Mesothelial cell of epicardium (in vitro differentiated cells): ENCODE measurements at regions not wholly inside any gene's neighbourhood (a gene's known extent, or its start where the extent isn't known, plus 50 kb on each side); places are given as distances from the start of the nearest gene placed in this dataset.
"Not testable (repeated sequence)": the region's sequence is repeated elsewhere in the genome, so short reads cannot be mapped to it uniquely, and the experiment has no call there.

ENCODE experiments used
- DNase-seq, 2 experiments: peaks; one replicate each; pipeline ENCODE4 v3.0.0; 2021; ENCODE audit warnings: low spot score in 2 of 2; ENCODE audit not compliant: unreplicated experiment in 2 of 2
- H3K27ac Mint-ChIP-seq: 2 replicates; pipeline ENCODE4 v1.8.0; 2021; ENCODE audit warnings: mixed read lengths
- H3K27me3 Mint-ChIP-seq: 2 replicates; pipeline ENCODE4 v1.8.0; 2021; ENCODE audit warnings: low read depth, mixed read lengths
- H3K36me3 Mint-ChIP-seq: 2 replicates; pipeline ENCODE4 v1.8.0; 2021; ENCODE audit warnings: mixed read lengths
- H3K4me1 Mint-ChIP-seq: 2 replicates; pipeline ENCODE4 v1.8.0; 2021; ENCODE audit warnings: mixed read lengths
- H3K4me3 Mint-ChIP-seq: 2 replicates; pipeline ENCODE4 v1.8.0; 2021; ENCODE audit warnings: mild to moderate bottlenecking, moderate library complexity, mixed read lengths
- H3K9me3 Mint-ChIP-seq: 2 replicates; pipeline ENCODE4 v1.8.0; 2021; ENCODE audit warnings: mixed read lengths
- TF ChIP-seq, protein P1 (sequence below): fragments of 200-600 bp; sonication (generic); IDR thresholded peaks from one replicate; pipeline ENCODE4 v1.5.0; 2021; ENCODE audit warnings: antibody characterized with exemption; ENCODE audit not compliant: unreplicated experiment

DNA sequence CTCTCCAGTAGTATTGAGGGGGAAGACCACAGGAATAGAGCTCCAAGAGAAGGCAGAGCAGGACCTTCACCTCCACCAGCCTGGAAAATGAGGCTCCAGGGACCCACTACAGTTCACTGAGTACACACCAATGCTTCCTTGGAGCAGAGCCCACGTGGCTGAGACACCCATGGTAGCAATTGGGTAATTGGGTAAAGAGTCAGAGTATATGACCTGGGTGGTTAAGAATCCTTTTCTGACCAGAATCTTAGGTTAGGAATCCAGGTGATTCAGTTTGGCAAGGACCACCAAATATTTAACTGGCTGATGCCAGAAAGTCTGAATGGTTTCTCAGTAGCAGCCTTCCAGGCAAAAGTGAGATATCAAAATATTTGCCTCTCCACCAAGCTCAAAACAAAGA is 107.7 kb downstream of the MDH1 start:
- Mint-ChIP-seq H3K4me3 (no peak overlapping the region), H3K27ac (no peak overlapping the region), H3K36me3 (peaks cover under 1% of the 10 kb centered on the region), H3K9me3 (peaks cover 6% of the 10 kb centered on the region), H3K27me3 (no peaks in the 10 kb centered on the region), H3K4me1 (peaks cover 17% of the 10 kb centered on the region)
- TF ChIP-seq, protein P1, sequence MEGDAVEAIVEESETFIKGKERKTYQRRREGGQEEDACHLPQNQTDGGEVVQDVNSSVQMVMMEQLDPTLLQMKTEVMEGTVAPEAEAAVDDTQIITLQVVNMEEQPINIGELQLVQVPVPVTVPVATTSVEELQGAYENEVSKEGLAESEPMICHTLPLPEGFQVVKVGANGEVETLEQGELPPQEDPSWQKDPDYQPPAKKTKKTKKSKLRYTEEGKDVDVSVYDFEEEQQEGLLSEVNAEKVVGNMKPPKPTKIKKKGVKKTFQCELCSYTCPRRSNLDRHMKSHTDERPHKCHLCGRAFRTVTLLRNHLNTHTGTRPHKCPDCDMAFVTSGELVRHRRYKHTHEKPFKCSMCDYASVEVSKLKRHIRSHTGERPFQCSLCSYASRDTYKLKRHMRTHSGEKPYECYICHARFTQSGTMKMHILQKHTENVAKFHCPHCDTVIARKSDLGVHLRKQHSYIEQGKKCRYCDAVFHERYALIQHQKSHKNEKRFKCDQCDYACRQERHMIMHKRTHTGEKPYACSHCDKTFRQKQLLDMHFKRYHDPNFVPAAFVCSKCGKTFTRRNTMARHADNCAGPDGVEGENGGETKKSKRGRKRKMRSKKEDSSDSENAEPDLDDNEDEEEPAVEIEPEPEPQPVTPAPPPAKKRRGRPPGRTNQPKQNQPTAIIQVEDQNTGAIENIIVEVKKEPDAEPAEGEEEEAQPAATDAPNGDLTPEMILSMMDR, result no peak
- no peak for DNase-seq

DNA sequence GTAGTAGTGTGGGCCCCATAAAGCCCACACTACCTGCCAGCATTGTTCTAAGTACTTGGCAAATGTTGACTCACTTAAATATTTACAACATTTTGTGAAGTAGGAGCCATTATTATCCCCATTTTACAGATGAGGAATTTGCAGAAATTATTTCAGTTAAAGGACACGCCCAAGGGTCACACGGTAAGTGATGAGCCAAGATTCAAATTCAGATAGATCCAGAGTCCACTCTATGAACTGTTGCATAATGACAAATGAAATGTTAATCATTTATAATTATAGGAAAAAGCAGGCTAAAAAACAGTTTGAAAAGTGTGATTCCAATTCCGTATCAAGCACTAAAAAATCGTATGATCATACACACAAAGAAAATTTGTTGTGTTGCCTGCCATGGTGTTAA is 108.4 kb downstream of the MDH1 start:
- H3K27ac Mint-ChIP-seq, result no peak overlapping the region
- no peak for DNase-seq
- peaks cover 6% of the 10 kb centered on the region for H3K9me3 Mint-ChIP-seq
- peaks cover 3% of the 10 kb centered on the region for H3K36me3 Mint-ChIP-seq
- H3K27me3 Mint-ChIP-seq, result no peaks in the 10 kb centered on the region
- no peak overlapping the region for H3K4me3 Mint-ChIP-seq
- TF ChIP-seq, protein P1, result no peak
- H3K4me1 Mint-ChIP-seq, result peaks cover 15% of the 10 kb centered on the region

DNA sequence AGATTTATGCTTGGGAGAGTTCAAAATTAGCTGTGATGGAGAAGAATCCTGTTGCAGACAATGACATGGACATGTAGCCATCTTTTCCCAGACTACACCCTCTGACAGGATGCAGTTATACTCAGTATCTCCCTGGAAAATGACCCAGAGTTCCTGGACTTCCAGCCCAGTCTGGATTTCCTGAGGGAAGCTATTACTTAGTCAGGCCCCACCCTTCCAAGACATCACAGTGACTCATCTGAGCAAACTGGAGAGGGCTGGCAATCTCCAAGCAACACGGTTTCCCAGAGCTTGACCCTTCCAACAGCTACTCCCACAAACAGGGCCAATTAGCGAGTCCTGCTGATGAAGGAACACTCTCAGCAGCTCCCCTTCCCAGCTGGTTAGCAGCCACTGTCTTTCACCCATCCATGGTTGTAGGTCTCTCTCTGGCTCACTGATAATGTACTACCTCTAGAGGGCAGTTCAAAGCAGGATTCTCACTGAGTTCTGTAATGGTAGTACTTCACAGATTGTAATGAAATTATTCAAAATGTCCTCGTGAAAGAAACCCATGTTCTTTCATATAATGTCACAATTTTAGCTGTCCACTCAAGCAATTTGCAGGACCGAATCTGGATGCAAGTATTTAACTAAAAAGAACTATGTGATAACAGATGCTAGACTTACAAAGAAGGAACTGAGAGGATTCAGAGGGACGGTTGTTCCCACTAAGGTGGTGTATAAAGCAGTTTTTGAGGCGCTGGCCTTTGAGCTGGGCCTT is 110.2 kb downstream of the MDH1 start:
- peaks cover 3% of the 10 kb centered on the region for H3K36me3 Mint-ChIP-seq
- H3K4me3 Mint-ChIP-seq, result no peak overlapping the region
- DNase-seq, result no peak
- H3K4me1 Mint-ChIP-seq, result peaks cover 11% of the 10 kb centered on the region
- no peak overlapping the region for H3K27ac Mint-ChIP-seq
- no peaks in the 10 kb centered on the region for H3K27me3 Mint-ChIP-seq
- TF ChIP-seq, protein P1, result no peak
- H3K9me3 Mint-ChIP-seq, result peaks cover 6% of the 10 kb centered on the region

DNA sequence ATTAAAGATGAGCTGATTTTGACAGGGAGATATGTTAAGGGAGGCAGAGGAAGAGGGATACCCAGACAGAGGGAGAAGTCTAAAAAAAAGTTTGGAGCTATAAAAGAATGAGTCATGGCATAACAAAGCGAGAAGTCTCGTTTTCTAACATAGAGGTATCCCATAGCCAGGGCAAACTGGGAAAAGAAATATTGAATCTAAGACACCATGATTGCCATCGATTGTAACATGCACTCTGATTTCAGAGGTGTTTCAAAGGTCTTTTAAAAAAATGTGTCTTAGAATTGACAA is 110.7 kb downstream of the MDH1 start:
- H3K27ac Mint-ChIP-seq, result no peak overlapping the region
- no peak overlapping the region for H3K4me3 Mint-ChIP-seq
- no peaks in the 10 kb centered on the region for H3K27me3 Mint-ChIP-seq
- H3K4me1 Mint-ChIP-seq, result peaks cover 11% of the 10 kb centered on the region
- peaks cover 6% of the 10 kb centered on the region for H3K9me3 Mint-ChIP-seq
- TF ChIP-seq, protein P1, result no peak
- peaks cover 3% of the 10 kb centered on the region for H3K36me3 Mint-ChIP-seq
- no peak for DNase-seq

DNA sequence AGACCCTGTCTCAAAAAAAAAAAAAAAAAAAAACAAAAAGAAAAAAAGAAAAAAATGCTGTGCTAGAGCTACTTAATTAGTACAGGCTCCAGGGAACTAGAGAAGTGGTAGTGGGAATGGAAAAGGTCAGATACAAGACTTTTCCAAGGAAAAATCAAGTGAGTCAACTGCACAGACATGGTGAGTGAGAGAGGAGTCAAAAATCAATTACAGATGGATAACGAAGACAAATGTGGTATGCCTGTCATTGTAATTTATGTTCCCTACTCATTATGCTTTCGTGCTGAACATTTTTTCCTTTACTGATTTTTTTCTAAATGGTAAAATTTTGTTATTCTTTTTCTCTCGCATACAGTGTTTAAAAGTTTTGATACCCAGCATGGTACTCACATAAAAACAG is 111.5 kb downstream of the MDH1 start:
- TF ChIP-seq, protein P1, result no peak
- Mint-ChIP-seq H3K27me3 (no peaks in the 10 kb centered on the region), H3K4me3 (no peak overlapping the region), H3K9me3 (peaks cover 13% of the 10 kb centered on the region), H3K36me3 (peaks cover 3% of the 10 kb centered on the region), H3K4me1 (peaks cover 11% of the 10 kb centered on the region), H3K27ac (no peak overlapping the region)
- no peak for DNase-seq

DNA sequence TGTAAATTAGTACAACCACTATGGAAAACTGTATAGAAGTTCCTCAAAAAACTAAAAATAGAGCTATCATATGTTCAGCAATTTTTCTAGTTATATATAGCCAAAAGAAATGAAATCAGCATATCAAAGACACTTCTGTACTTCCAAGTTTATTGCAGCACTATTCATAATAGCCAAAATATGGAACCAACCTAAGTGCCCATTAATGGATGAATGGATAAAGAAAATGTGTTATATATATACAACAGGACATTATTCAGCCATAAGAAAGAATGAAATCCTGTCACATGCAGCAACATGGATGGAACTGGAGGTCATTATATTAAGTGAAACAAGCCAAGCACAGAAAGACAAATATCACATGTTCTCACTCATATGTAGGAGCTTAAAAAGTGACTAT is 112.6 kb downstream of the MDH1 start:
- no peak for DNase-seq
- peaks cover 11% of the 10 kb centered on the region for H3K4me1 Mint-ChIP-seq
- no peak overlapping the region for H3K27ac Mint-ChIP-seq
- no peaks in the 10 kb centered on the region for H3K27me3 Mint-ChIP-seq
- H3K36me3 Mint-ChIP-seq, result peaks cover 9% of the 10 kb centered on the region
- TF ChIP-seq, protein P1, result no peak
- H3K9me3 Mint-ChIP-seq, result peaks cover 21% of the 10 kb centered on the region
- no peak overlapping the region for H3K4me3 Mint-ChIP-seq

DNA sequence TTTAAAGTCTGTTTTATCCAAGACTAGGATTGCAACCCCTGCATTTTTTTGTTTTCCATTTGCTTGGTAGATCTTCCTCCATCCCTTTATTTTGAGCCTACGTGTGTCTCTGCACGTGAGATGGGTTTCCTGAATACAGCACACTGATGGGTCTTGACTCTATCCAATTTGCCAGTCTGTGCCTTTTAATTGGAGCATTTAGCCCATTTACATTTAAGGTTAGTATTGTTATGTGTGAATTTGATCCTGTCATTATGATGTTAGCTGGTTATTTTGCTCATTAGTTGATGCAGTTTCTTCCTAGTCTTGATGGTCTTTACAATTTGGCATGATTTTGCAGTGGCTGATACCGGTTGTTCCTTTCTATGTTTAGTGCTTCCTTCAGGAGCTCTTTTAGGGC is 117.3 kb downstream of the MDH1 start:
- H3K36me3 Mint-ChIP-seq, result peaks cover 16% of the 10 kb centered on the region

More for the DNA sequence above, 117.3 kb downstream of the MDH1 start:
- H3K27me3 Mint-ChIP-seq, H3K4me3 Mint-ChIP-seq, DNase-seq, H3K4me1 Mint-ChIP-seq, H3K27ac Mint-ChIP-seq: not testable (repeated sequence)
- H3K9me3 Mint-ChIP-seq, result peaks cover 22% of the 10 kb centered on the region
